GM12875 (cell line): ENCODE measurements at regions not wholly inside any gene's neighbourhood (a gene's known extent, or its start where the extent isn't known, plus 50 kb on each side); places are given as distances from the start of the nearest gene placed in this dataset.
"Not testable (repeated sequence)": the region's sequence is repeated elsewhere in the genome, so short reads cannot be mapped to it uniquely, and the experiment has no call there.

Source experiments
- H3K4me3 ChIP-seq: one replicate; pipeline ENCODE4 v1.5.1; 2011; ENCODE audit warnings: low read depth, low read length, control low read depth
- CTCF ChIP-seq: IDR thresholded peaks from 2 replicates; pipeline ENCODE4 v1.5.1; 2011; ENCODE audit warnings: low read depth, mild to moderate bottlenecking, control low read depth, inconsistent platforms, low read length, moderate library complexity, borderline replicate concordance; ENCODE audit not compliant: insufficient read depth

- no peak for TF ChIP-seq CTCF
- H3K4me3 ChIP-seq = no peak overlapping the region
Measured at GRCh38 chr3:17825298-17825697, 82.9 kb upstream of the TBC1D5 start.

GRCh38 chr3:17823816-17824215, 81.4 kb upstream of the TBC1D5 start:
- no peak overlapping the region for H3K4me3 ChIP-seq
- TF ChIP-seq CTCF = no peak

- TF ChIP-seq CTCF = no peak
Measured at GRCh38 chr3:17823036-17823435, 80.6 kb upstream of the TBC1D5 start.

GRCh38 chr3:17820704-17821103, 78.3 kb upstream of the TBC1D5 start:
- H3K4me3 ChIP-seq = no peak overlapping the region
- TF ChIP-seq CTCF = no peak

More at GRCh38 chr3:17823036-17823435, 80.6 kb upstream of the TBC1D5 start:
- H3K4me3 ChIP-seq = no peak overlapping the region

- no peak for TF ChIP-seq CTCF
- no peak overlapping the region for H3K4me3 ChIP-seq
Measured at GRCh38 chr3:17820275-17820674, 77.8 kb upstream of the TBC1D5 start.

GRCh38 chr3:17817973-17818372, 75.5 kb upstream of the TBC1D5 start:
- not testable (repeated sequence) for H3K4me3 ChIP-seq

- no peak overlapping the region for H3K4me3 ChIP-seq
- no peak for TF ChIP-seq CTCF
Measured at GRCh38 chr3:17817545-17817944, 75.1 kb upstream of the TBC1D5 start.

GRCh38 chr3:17816839-17817238, 74.4 kb upstream of the TBC1D5 start:
- not testable (repeated sequence) for H3K4me3 ChIP-seq

- H3K4me3 ChIP-seq = not testable (repeated sequence)
Measured at GRCh38 chr3:17812328-17812727, 69.9 kb upstream of the TBC1D5 start.
